ENCODE measurements at regions not wholly inside any gene's neighbourhood (a gene's known extent, or its start where the extent isn't known, plus 50 kb on each side); places are given as distances from the start of the nearest gene placed in this dataset.

GRCh38 chr2:138182937-138183312 is 218.7 kb downstream of the HNMT start:
- no peak for TF ChIP-seq CTCF (IDR thresholded peaks at IDR 0.05)
- no peaks in the 10 kb centered on the region for H3K36me3 Mint-ChIP-seq (ENCODE audit: low read depth)
- ChIA-PET CTCF (no interaction called here), POLR2A (interaction anchor here (0.8 kb wide), 1 partner anchor 599 kb away, joined by 3 read pairs; no protein-coding TSS in a partner anchor)
- H3K27ac Mint-ChIP-seq: no peak overlapping the region
- H3K27me3 Mint-ChIP-seq: no peaks in the 10 kb centered on the region
- DNase-seq (no peak), ATAC-seq (no peak)
- no peaks in the 10 kb centered on the region for H3K4me1 Mint-ChIP-seq (ENCODE audit: low read depth)
- intact Hi-C loops (cut with micrococcal nuclease): no loop called here
- H3K4me3 Mint-ChIP-seq: no peak overlapping the region
- peaks cover 2% of the 10 kb centered on the region for H3K9me3 Mint-ChIP-seq

GRCh38 chr2:138183705-138184104 is 219.4 kb downstream of the HNMT start:
- no peaks in the 10 kb centered on the region for H3K36me3 Mint-ChIP-seq (ENCODE audit: low read depth)
- DNase-seq (no peak), ATAC-seq (no peak)
- ChIA-PET POLR2A (no interaction called here), CTCF (no interaction called here)
- no peak overlapping the region for H3K27ac Mint-ChIP-seq
- TF ChIP-seq CTCF (IDR thresholded peaks at IDR 0.05): no peak
- no peaks in the 10 kb centered on the region for H3K4me1 Mint-ChIP-seq (ENCODE audit: low read depth)
- intact Hi-C loops (cut with micrococcal nuclease): no loop called here
- H3K9me3 Mint-ChIP-seq: peaks cover 2% of the 10 kb centered on the region
- no peaks in the 10 kb centered on the region for H3K27me3 Mint-ChIP-seq
- no peak overlapping the region for H3K4me3 Mint-ChIP-seq

GRCh38 chr2:138184428-138184827 is 220.2 kb downstream of the HNMT start:
- Mint-ChIP-seq H3K9me3 (peaks cover 4% of the 10 kb centered on the region), H3K27ac (no peak overlapping the region), H3K36me3 (ENCODE audit: low read depth) (no peaks in the 10 kb centered on the region), H3K27me3 (no peaks in the 10 kb centered on the region), H3K4me3 (no peak overlapping the region), H3K4me1 (ENCODE audit: low read depth) (no peaks in the 10 kb centered on the region)
- no peak for TF ChIP-seq CTCF (IDR thresholded peaks at IDR 0.05)
- ChIA-PET CTCF (no interaction called here), POLR2A (no interaction called here)
- intact Hi-C loops (cut with micrococcal nuclease): no loop called here
- ATAC-seq: no peak
- no peak for DNase-seq

- ChIA-PET POLR2A (no interaction called here), CTCF (no interaction called here)
- H3K27me3 Mint-ChIP-seq: no peaks in the 10 kb centered on the region
- TF ChIP-seq CTCF (IDR thresholded peaks at IDR 0.05): no peak
- H3K9me3 Mint-ChIP-seq: peaks cover 4% of the 10 kb centered on the region
- DNase-seq (no peak), ATAC-seq (no peak)
- intact Hi-C loops (cut with micrococcal nuclease): no loop called here
- H3K4me1 Mint-ChIP-seq (ENCODE audit: low read depth): no peaks in the 10 kb centered on the region
- no peak overlapping the region for H3K4me3 Mint-ChIP-seq
- no peaks in the 10 kb centered on the region for H3K36me3 Mint-ChIP-seq (ENCODE audit: low read depth)
- H3K27ac Mint-ChIP-seq: no peak overlapping the region
Measured at GRCh38 chr2:138185827-138186226, 221.6 kb downstream of the HNMT start.

- Mint-ChIP-seq H3K4me3 (no peak overlapping the region), H3K27me3 (no peaks in the 10 kb centered on the region), H3K27ac (no peak overlapping the region), H3K36me3 (ENCODE audit: low read depth) (no peaks in the 10 kb centered on the region), H3K4me1 (ENCODE audit: low read depth) (no peaks in the 10 kb centered on the region), H3K9me3 (peaks cover 4% of the 10 kb centered on the region)
- no peak for TF ChIP-seq CTCF (IDR thresholded peaks at IDR 0.05)
- ATAC-seq (no peak), DNase-seq (no peak)
- intact Hi-C loops (cut with micrococcal nuclease): no loop called here
- CTCF ChIA-PET: no interaction called here
- POLR2A ChIA-PET: no interaction called here
Measured at GRCh38 chr2:138187221-138187620, 222.9 kb downstream of the HNMT start.
